ENCODE measurements at regions not wholly inside any gene's neighbourhood (a gene's known extent, or its start where the extent isn't known, plus 50 kb on each side); places are given as distances from the start of the nearest gene placed in this dataset.

DNA sequence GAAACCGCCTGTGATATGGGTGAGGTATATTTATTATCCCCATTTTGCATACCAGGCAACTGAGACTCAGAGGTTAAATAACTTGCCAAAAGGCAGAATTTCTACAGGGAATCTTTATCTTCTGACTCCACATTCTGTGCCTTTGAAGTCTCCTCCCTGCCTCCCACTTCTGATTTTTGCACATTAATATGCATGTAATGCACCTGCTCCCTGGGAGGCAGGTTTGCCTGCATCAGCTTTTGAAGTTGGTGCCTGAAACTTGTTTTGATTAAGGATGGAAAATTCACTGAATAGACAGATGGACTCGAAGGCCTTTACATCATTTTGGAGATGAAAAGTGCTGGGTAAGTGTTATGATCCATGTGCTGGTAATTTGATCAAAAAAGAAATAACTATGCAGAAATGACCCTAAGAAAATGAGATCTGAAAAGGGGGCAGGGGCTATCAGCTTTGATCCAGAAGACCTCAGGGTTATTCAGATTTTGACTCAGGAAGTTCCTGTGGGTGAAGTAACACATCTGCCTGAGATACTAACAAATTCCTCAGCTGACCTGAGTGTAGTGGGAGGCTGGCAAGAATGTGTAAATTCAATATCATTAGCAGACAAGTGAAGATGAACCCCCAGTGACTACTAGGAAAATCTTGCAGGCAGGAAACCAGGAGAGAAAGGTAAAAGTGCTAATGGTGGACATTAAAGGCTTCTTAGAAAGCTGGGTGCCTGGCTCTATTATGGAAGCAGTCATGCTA, 167.5 kb upstream of the BOD1L1 start:
- no peak for TF ChIP-seq REST (IDR thresholded peaks at IDR 0.05)
- TF ChIP-seq CTCF (IDR thresholded peaks at IDR 0.05; ENCODE audit: low read depth, low read length, missing input control): no peak
- no peak for TF ChIP-seq RAD21 (IDR thresholded peaks at IDR 0.05)
- TF ChIP-seq MAX (IDR thresholded peaks at IDR 0.05): no peak

Data from liver (tissue), 3 donors.